HCT116 (cell line): ENCODE measurements at regions not wholly inside any gene's neighbourhood (a gene's known extent, or its start where the extent isn't known, plus 50 kb on each side); places are given as distances from the start of the nearest gene placed in this dataset.

Source experiments
- ATAC-seq: fragments of 200-7000 bp; cut with Tn5 transposase; 2 replicates; pipeline ENCODE4 v1.9.1; 2020; ENCODE audit warnings: mild to moderate bottlenecking, moderate library complexity
- BruUV-seq: library from RNA; stranded (reverse); fragments of 400-500 nt; replicated peaks from 2 replicates; lab custom pipeline; 2021; lab: Mats Ljungman, UMichigan
- CTCF ChIA-PET: fragments of 300-600 bp; sonication (Branson Sonifier 250); formaldehyde crosslinking; loops from one replicate; lab custom pipeline; 2021; ENCODE audit warnings: antibody characterized with exemption; lab: Charles Lee
- POLR2A ChIA-PET: fragments of 300-600, 350-600 bp; sonication (Branson Sonifier 250); formaldehyde crosslinking; loops from one replicate; lab custom pipeline; 2021; ENCODE audit warnings: antibody characterized with exemption; lab: Charles Lee
- RAD21 ChIA-PET, 2 experiments: fragments of 300-600 bp; sonication (Branson Sonifier 250); formaldehyde crosslinking; loops; one replicate each; lab custom pipeline; 2023; ENCODE audit warnings: low total read pairs in 2 of 2; ENCODE audit not compliant: uncharacterized antibody in 2 of 2, unreplicated experiment in 2 of 2, low non-redundant PET in 1 of 2; lab: Charles Lee
- DNase-seq: peaks from one replicate; pipeline ENCODE4 v3.0.0-alpha.2; 2010; ENCODE audit warnings: low read depth, low spot score
- H2AFZ ChIP-seq: fragments of 200-600 bp; shearing (Covaris generic), sonication (generic); 2 replicates; pipeline ENCODE4 v1.6.1; 2017; ENCODE audit warnings: low read depth, mixed run types, mixed read lengths, antibody characterized with exemption, low read length; ENCODE audit not compliant: poor library complexity, severe bottlenecking
- H3K27ac ChIP-seq: 2 replicates; pipeline ENCODE4 v1.5.1; 2012; ENCODE audit warnings: low read depth, low read length
- H3K27me3 ChIP-seq: fragments of 200-600 bp; sonication (generic); 2 replicates; pipeline ENCODE4 v1.6.1; 2016; ENCODE audit warnings: mixed run types, low read length, mixed read lengths; ENCODE audit not compliant: insufficient read depth
- H3K36me3 ChIP-seq, 2 experiments: fragments of 200-500 bp in 1 of 2; fragments of 200-600 bp in 1 of 2; sonication (Bioruptor generic) in 1 of 2; sonication (generic) in 1 of 2; 2 replicates each; pipeline versions ENCODE4 v1.5.1 to v1.6.1; 2014 to 2016; ENCODE audit warnings: low read length in 2 of 2, inconsistent platforms in 1 of 2, mixed read lengths in 1 of 2, mixed run types in 1 of 2; ENCODE audit not compliant: insufficient read depth in 2 of 2, control insufficient read depth in 1 of 2
- H3K4me1 ChIP-seq, 2 experiments: fragments of 200-600 bp in 1 of 2; sonication (generic) in 1 of 2; 2 replicates each; pipeline versions ENCODE4 v1.5.1 to v1.6.1; 2012 to 2017; ENCODE audit warnings: low read length in 2 of 2, inconsistent platforms in 1 of 2, mild to moderate bottlenecking in 1 of 2, mixed read lengths in 1 of 2, mixed run types in 1 of 2, moderate library complexity in 1 of 2; ENCODE audit not compliant: insufficient read depth in 2 of 2, control insufficient read depth in 1 of 2
- H3K4me2 ChIP-seq: fragments of 200-600 bp; sonication (generic); 2 replicates; pipeline ENCODE4 v1.6.1; 2017; ENCODE audit warnings: mixed run types, low read length, mixed read lengths
- H3K4me3 ChIP-seq, 2 experiments: fragments of 200-600 bp in 1 of 2; sonication (generic) in 1 of 2; replicated peaks in 1 of 2; 2 replicates each; pipeline ENCODE4 v1.5.1; 2011 to 2016; ENCODE audit warnings: low read length in 2 of 2, control low read depth in 1 of 2, low read depth in 1 of 2, mild to moderate bottlenecking in 1 of 2, mixed read lengths in 1 of 2, mixed run types in 1 of 2
- H3K79me2 ChIP-seq: fragments of 200-600 bp; sonication (generic); 2 replicates; pipeline ENCODE4 v1.6.1; 2017; ENCODE audit warnings: mild to moderate bottlenecking, mixed run types, low read length, moderate library complexity, mixed read lengths; ENCODE audit not compliant: insufficient read depth
- H3K9ac ChIP-seq: fragments of 200-600 bp; sonication (generic); 2 replicates; pipeline ENCODE4 v1.6.1; 2016; ENCODE audit warnings: low read length, mixed read lengths
- H3K9me2 ChIP-seq: fragments of 200-600 bp; sonication (generic), shearing (Covaris generic); 2 replicates; pipeline ENCODE4 v1.6.1; 2017; ENCODE audit warnings: mixed run types, mild to moderate bottlenecking, moderate library complexity; ENCODE audit not compliant: insufficient read depth
- H3K9me3 ChIP-seq, 2 experiments: fragments of 200-500 bp in 1 of 2; fragments of 200-600 bp in 1 of 2; sonication (Bioruptor generic) in 1 of 2; sonication (generic) in 1 of 2; 2 replicates each; pipeline ENCODE4 v1.6.1; 2014 to 2017; ENCODE audit warnings: low read length in 2 of 2, mixed read lengths in 2 of 2, inconsistent platforms in 1 of 2, low read depth in 1 of 2, mild to moderate bottlenecking in 1 of 2, mixed run types in 1 of 2, moderate library complexity in 1 of 2; ENCODE audit not compliant: control insufficient read depth in 1 of 2, insufficient read depth in 1 of 2
- H4K20me1 ChIP-seq: fragments of 200-600 bp; sonication (generic), shearing (Covaris generic); 2 replicates; pipeline ENCODE4 v1.6.1; 2017; ENCODE audit warnings: mixed run types, mild to moderate bottlenecking, moderate library complexity; ENCODE audit not compliant: insufficient read depth
- CBX3 ChIP-seq: IDR thresholded peaks from 2 replicates; pipeline ENCODE4 v1.6.1; 2012; ENCODE audit warnings: low read depth
- CEBPB ChIP-seq: IDR thresholded peaks from 2 replicates; pipeline ENCODE4 v1.6.1; 2012; ENCODE audit warnings: low read depth
- CTCF ChIP-seq, 3 experiments: fragments of 200-600 bp in 1 of 3; sonication (generic) in 1 of 3; IDR thresholded peaks in 2 of 3; conservative IDR thresholded peaks in 1 of 3; 2 replicates each; pipeline ENCODE4 v1.5.1; 2012 to 2017; ENCODE audit warnings: low read depth in 2 of 3, low read length in 2 of 3, antibody characterized with exemption in 1 of 3, borderline replicate concordance in 1 of 3, control low read depth in 1 of 3, mild to moderate bottlenecking in 1 of 3, mixed read lengths in 1 of 3, mixed run types in 1 of 3, moderate library complexity in 1 of 3; ENCODE audit not compliant: insufficient read depth in 1 of 3
- EGR1 ChIP-seq: IDR thresholded peaks from 2 replicates; pipeline ENCODE4 v1.6.1; 2012; ENCODE audit warnings: low read depth
- ELF1 ChIP-seq: IDR thresholded peaks from 2 replicates; pipeline ENCODE4 v1.6.1; 2012; ENCODE audit warnings: low read depth, borderline replicate concordance
- EZH2 ChIP-seq: fragments of 200-600 bp; sonication (generic); IDR thresholded peaks from 2 replicates; pipeline ENCODE4 v1.6.1; 2017; ENCODE audit warnings: antibody characterized with exemption, mixed run types
- POLR2A ChIP-seq: IDR thresholded peaks from 2 replicates; pipeline ENCODE4 v1.7.0; 2011; ENCODE audit warnings: borderline replicate concordance; ENCODE audit not compliant: insufficient read depth, insufficient read length; ENCODE audit errors: extremely low read depth
- POLR2AphosphoS5 ChIP-seq: IDR thresholded peaks from 2 replicates; pipeline ENCODE4 v1.6.1; 2011; ENCODE audit warnings: mild to moderate bottlenecking, low read depth, low read length, moderate library complexity
- RAD21 ChIP-seq: IDR thresholded peaks from 2 replicates; pipeline ENCODE4 v1.6.1; 2012; ENCODE audit warnings: low read depth, mild to moderate bottlenecking
- SIN3A ChIP-seq: IDR thresholded peaks from 2 replicates; pipeline ENCODE4 v1.6.1; 2012; ENCODE audit warnings: low read depth
- YY1 ChIP-seq: IDR thresholded peaks from 2 replicates; pipeline ENCODE4 v1.6.1; 2011; ENCODE audit warnings: low read length, low read depth, moderate library complexity, mild to moderate bottlenecking; ENCODE audit not compliant: insufficient replicate concordance; ENCODE audit errors: extremely low read depth
- ZFX ChIP-seq: fragments of 450-650 bp; IDR thresholded peaks from 2 replicates; pipeline ENCODE4 v1.6.1; 2017
- ZNF274 ChIP-seq: fragments of 200-500 bp; sonication (Bioruptor generic); IDR thresholded peaks from 2 replicates; pipeline ENCODE4 v1.6.1; 2014; ENCODE audit warnings: mild to moderate bottlenecking, low read depth, low read length, inconsistent platforms
- intact Hi-C: fragments of 100-400 bp; cut with micrococcal nuclease; formaldehyde crosslinking; loops from 2 replicates; pipeline ENCODE4 v1.10.0; 2022

GRCh38 chr14:71538938-71539649 is 393.1 kb upstream of the RGS6 start:
- no TSS peak for BruUV-seq
- intact Hi-C loops, result no loop called here
- Histone ChIP-seq H3K9me3 (no peaks in the 10 kb centered on the region), H3K27ac (no peak overlapping the region), H3K36me3 (no peaks in the 10 kb centered on the region), H4K20me1 (no peaks in the 10 kb centered on the region), H2AFZ (no peak overlapping the region), H3K9me2 (no peaks in the 10 kb centered on the region), H3K4me2 (no peak overlapping the region), H3K27me3 (no peaks in the 10 kb centered on the region), H3K4me1 (no peaks in the 10 kb centered on the region), H3K4me3 (no peak overlapping the region), H3K79me2 (no peaks in the 10 kb centered on the region), H3K9ac (no peak overlapping the region)
- ATAC-seq (no peak), DNase-seq (no peak)
- no peak for TF ChIP-seq RAD21
- no peak for TF ChIP-seq EGR1
- no peak for TF ChIP-seq EZH2
- no peak for TF ChIP-seq CBX3
- TF ChIP-seq SIN3A, result no peak
- no peak for TF ChIP-seq ZFX
- no peak for TF ChIP-seq POLR2A
- no peak for TF ChIP-seq YY1
- TF ChIP-seq ZNF274, result no peak
- TF ChIP-seq CEBPB, result no peak
- no peak for TF ChIP-seq POLR2AphosphoS5
- no peak for TF ChIP-seq CTCF (IDR thresholded peaks at IDR 0.05 in 2 of 3, conservative IDR thresholded peaks at IDR 0.05 in 1 of 3; ENCODE audit: borderline replicate concordance in 1 of 3, insufficient read depth in 1 of 3, low read depth in 2 of 3, low read length in 2 of 3)
- TF ChIP-seq ELF1, result no peak
- RAD21 ChIA-PET, result no interaction called here
- POLR2A ChIA-PET, result no interaction called here
- CTCF ChIA-PET, result no interaction called here
